ENCODE measurements at regions not wholly inside any gene's neighbourhood (a gene's known extent, or its start where the extent isn't known, plus 50 kb on each side); places are given as distances from the start of the nearest gene placed in this dataset.

GRCh38 chr20:4082406-4083097 lies 66.1 kb upstream of the SMOX start:
- TF ChIP-seq JUND (IDR thresholded peaks at IDR 0.05; ENCODE audit: low read depth) = no peak
- in situ Hi-C loops (cut with HindIII; ENCODE audit: low pct_unique_long_range_greater_than_20kb, low sequenced_read_pairs) = no loop called here
- DNase-seq (ENCODE audit: low read depth in 1 of 2, low spot score in 1 of 2) = no peak

GRCh38 chr20:4081421-4081820 lies 66.1 kb upstream of the RNF24 start:
- in situ Hi-C loops (cut with HindIII; ENCODE audit: low pct_unique_long_range_greater_than_20kb, low sequenced_read_pairs) = no loop called here
- DNase-seq (ENCODE audit: low read depth in 1 of 2, low spot score in 1 of 2) = no peak
- no peak for TF ChIP-seq JUND (IDR thresholded peaks at IDR 0.05; ENCODE audit: low read depth)

GRCh38 chr20:4076671-4077070 lies 61.3 kb upstream of the RNF24 start:
- in situ Hi-C loops (cut with HindIII; ENCODE audit: low pct_unique_long_range_greater_than_20kb, low sequenced_read_pairs) = no loop called here
- TF ChIP-seq JUND (IDR thresholded peaks at IDR 0.05; ENCODE audit: low read depth) = no peak
- DNase-seq (ENCODE audit: low read depth in 1 of 2, low spot score in 1 of 2) = no peak

- in situ Hi-C loops (cut with HindIII; ENCODE audit: low pct_unique_long_range_greater_than_20kb, low sequenced_read_pairs) = no loop called here
- TF ChIP-seq JUND (IDR thresholded peaks at IDR 0.05; ENCODE audit: low read depth) = no peak
- no peak for DNase-seq (ENCODE audit: low read depth in 1 of 2, low spot score in 1 of 2)
These were observed 60.7 kb upstream of the RNF24 start for GRCh38 chr20:4076033-4076432.

- in situ Hi-C loops (cut with HindIII; ENCODE audit: low pct_unique_long_range_greater_than_20kb, low sequenced_read_pairs) = no loop called here
- no peak for TF ChIP-seq JUND (IDR thresholded peaks at IDR 0.05; ENCODE audit: low read depth)
- DNase-seq (ENCODE audit: low read depth in 1 of 2, low spot score in 1 of 2) = no peak
These were observed 59.6 kb upstream of the RNF24 start for GRCh38 chr20:4074877-4075455.

GRCh38 chr20:4073852-4074741 lies 58.7 kb upstream of the RNF24 start:
- in situ Hi-C loops (cut with HindIII; ENCODE audit: low pct_unique_long_range_greater_than_20kb, low sequenced_read_pairs) = no loop called here
- no peak for TF ChIP-seq JUND (IDR thresholded peaks at IDR 0.05; ENCODE audit: low read depth)
- no peak for DNase-seq (ENCODE audit: low read depth in 1 of 2, low spot score in 1 of 2)

- no peak for TF ChIP-seq JUND (IDR thresholded peaks at IDR 0.05; ENCODE audit: low read depth)
- in situ Hi-C loops (cut with HindIII; ENCODE audit: low pct_unique_long_range_greater_than_20kb, low sequenced_read_pairs) = no loop called here
- no peak for DNase-seq (ENCODE audit: low read depth in 1 of 2, low spot score in 1 of 2)
These were observed 55.9 kb upstream of the RNF24 start for GRCh38 chr20:4071178-4071693.

GRCh38 chr20:4070323-4071177 lies 55.2 kb upstream of the RNF24 start:
- no peak for DNase-seq (ENCODE audit: low read depth in 1 of 2, low spot score in 1 of 2)
- no peak for TF ChIP-seq JUND (IDR thresholded peaks at IDR 0.05; ENCODE audit: low read depth)
- in situ Hi-C loops (cut with HindIII; ENCODE audit: low pct_unique_long_range_greater_than_20kb, low sequenced_read_pairs) = no loop called here

GRCh38 chr20:4069751-4070150 lies 54.4 kb upstream of the RNF24 start:
- in situ Hi-C loops (cut with HindIII; ENCODE audit: low pct_unique_long_range_greater_than_20kb, low sequenced_read_pairs) = no loop called here
- TF ChIP-seq JUND (IDR thresholded peaks at IDR 0.05; ENCODE audit: low read depth) = no peak

GRCh38 chr20:4068708-4069107 lies 53.4 kb upstream of the RNF24 start:
- no peak for DNase-seq (ENCODE audit: low read depth in 1 of 2, low spot score in 1 of 2)
- TF ChIP-seq JUND (IDR thresholded peaks at IDR 0.05; ENCODE audit: low read depth) = no peak
- in situ Hi-C loops (cut with HindIII; ENCODE audit: low pct_unique_long_range_greater_than_20kb, low sequenced_read_pairs) = no loop called here

More at GRCh38 chr20:4069751-4070150, 54.4 kb upstream of the RNF24 start:
- DNase-seq (ENCODE audit: low read depth in 1 of 2, low spot score in 1 of 2) = no peak

- in situ Hi-C loops (cut with HindIII; ENCODE audit: low pct_unique_long_range_greater_than_20kb, low sequenced_read_pairs) = no loop called here
- no peak for DNase-seq (ENCODE audit: low read depth in 1 of 2, low spot score in 1 of 2)
- TF ChIP-seq JUND (IDR thresholded peaks at IDR 0.05; ENCODE audit: low read depth) = no peak
These were observed 52.4 kb upstream of the RNF24 start for GRCh38 chr20:4067600-4068261.

Data from T47D (cell line).